Occipital lobe (tissue), 2 donors: ENCODE measurements at regions not wholly inside any gene's neighbourhood (a gene's known extent, or its start where the extent isn't known, plus 50 kb on each side); places are given as distances from the start of the nearest gene placed in this dataset. TPM values are rescaled to one million over a fixed set of nuclear protein-coding genes. Genes with fewer than 3 reads are reported as not detected.

Experiments used
- DNase-seq: peaks from one replicate; lab custom pipeline; 2025; lab: John Stamatoyannopoulos, UW
- small RNA-seq: library from RNA; depleted of rRNA; stranded (forward); fragments of <200 nt; gene quantifications from one replicate; pipeline ENCODE3, GENCODE V24; 2014

DNA sequence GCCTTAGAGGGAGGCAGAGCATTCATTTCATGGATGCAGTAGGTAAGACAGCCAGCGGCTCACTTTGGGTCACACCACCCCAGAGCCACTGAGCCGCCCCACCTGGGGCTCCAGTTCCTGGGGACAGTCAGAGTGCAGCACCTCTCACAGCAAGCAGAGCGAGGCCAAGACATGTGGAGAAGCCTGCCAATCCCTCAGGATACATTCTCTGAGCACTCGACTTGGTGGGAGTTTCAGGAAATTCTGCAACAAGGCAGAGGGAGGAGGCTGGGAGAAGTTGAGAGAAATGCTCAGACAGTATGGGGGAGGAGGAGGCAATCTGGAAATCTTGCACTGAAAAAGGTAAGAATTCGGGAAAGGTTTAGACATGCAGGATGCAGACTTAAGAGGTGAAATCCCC lies 60.8 kb upstream of the WLS start:
- DNase-seq, result no peak

- DNase-seq, result no peak
Observed at GRCh38 chr1:68291688-68292384, 59.5 kb upstream of the WLS start.

DNA sequence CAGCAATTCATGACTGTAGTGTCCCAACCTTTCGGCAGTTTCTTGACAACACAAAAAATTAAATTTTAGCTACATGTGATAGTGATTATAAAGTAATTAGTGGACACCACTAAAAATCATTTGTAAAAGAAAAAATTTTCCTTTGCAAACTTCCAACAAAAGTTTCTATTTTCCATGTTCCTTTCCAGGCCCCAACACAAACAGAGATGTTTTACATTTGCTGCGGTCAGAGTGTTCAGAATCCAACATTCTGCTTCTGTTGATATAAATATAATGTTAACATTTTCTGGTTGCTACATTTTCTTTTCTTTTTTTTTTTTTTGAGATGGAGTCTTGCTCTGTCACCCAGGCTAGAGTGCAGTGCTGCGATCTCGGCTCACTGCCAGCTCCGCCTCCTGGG lies 54.9 kb upstream of the WLS start:
- DNase-seq, result no peak

GRCh38 chr1:68285046-68285445 lies 52.7 kb upstream of the WLS start:
- DNase-seq, result no peak

DNA sequence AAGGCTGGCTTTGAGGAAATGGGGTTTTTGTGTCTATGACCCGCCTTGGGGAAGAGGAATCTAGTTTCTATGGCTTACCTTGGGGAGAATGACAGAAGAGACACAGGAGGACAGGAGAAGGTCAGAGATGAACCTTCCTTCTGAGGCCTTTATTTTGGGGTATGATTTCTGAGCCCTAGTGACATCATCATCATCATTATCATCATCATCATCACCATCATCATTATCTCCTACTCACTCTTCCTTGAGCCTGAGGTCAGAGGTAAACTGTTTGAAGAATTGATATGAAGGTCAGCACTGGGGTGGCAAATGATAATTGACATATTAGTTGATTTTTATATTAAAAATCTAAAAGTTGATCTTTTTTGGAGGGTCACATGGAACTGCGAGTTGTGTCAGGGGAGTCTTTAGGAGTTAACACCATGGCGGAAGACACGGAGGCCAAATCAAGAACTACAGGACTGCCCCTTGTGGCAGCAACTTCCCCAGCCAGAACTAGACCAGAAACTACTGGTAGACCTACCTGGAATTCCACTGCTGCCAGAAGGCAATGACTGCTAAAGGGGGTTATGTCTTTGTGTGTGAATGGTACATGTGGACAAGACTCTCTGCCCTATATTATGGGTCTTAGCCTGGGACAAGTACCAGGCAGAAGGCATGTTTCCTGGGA lies 49.8 kb upstream of the WLS start:
- no peak for DNase-seq

Small RNAs in the stretch of these regions (small RNA-seq; reads per million reads assigned to genes)
- not detected for gene COX6B1P7
